Sigmoid colon (tissue), 6 donors: ENCODE measurements at regions not wholly inside any gene's neighbourhood (a gene's known extent, or its start where the extent isn't known, plus 50 kb on each side); places are given as distances from the start of the nearest gene placed in this dataset.

Source experiments
- DNase-seq: peaks from one replicate; pipeline ENCODE4 v3.0.0-alpha.2; 2019
- H3K27ac ChIP-seq, 4 donors: fragments of 200-600 bp; sonication (generic); one replicate each; pipeline ENCODE4 v1.5.1; 2016 to 2019; ENCODE audit warnings: mild to moderate bottlenecking in 1 of 4
- H3K27me3 ChIP-seq, 3 donors: fragments of 200-600 bp; sonication (generic); one replicate each; pipeline ENCODE4 v1.5.1; 2019; ENCODE audit warnings: mild to moderate bottlenecking in 1 of 3
- H3K36me3 ChIP-seq, 4 donors: fragments of 200-600 bp; sonication (generic); one replicate each; pipeline ENCODE4 v1.5.1; 2016 to 2019
- H3K4me1 ChIP-seq, 4 donors: fragments of 200-600 bp; sonication (generic); one replicate each; pipeline ENCODE4 v1.5.1; 2017 to 2019
- H3K4me3 ChIP-seq, 4 donors: fragments of 200-600 bp; sonication (generic); one replicate each; pipeline ENCODE4 v1.5.1; 2017 to 2019; ENCODE audit warnings: mild to moderate bottlenecking in 2 of 4, moderate library complexity in 1 of 4
- H3K9me3 ChIP-seq, 4 donors: fragments of 200-600 bp in 3 of 4; sonication (generic) in 3 of 4; one replicate each; pipeline versions ENCODE4 v1.5.1 to v1.6.1; 2013 to 2019
- EP300 ChIP-seq, 4 donors: sonication (generic); formaldehyde crosslinking; IDR thresholded peaks; one replicate each; pipeline ENCODE4 v1.6.1; 2017; ENCODE audit warnings: antibody characterized with exemption in 4 of 4
- POLR2A ChIP-seq, 2 donors: fragments of 450-650 bp; IDR thresholded peaks; one replicate each; pipeline ENCODE4 v1.6.1; 2016; ENCODE audit warnings: antibody characterized with exemption in 2 of 2, mild to moderate bottlenecking in 2 of 2, moderate library complexity in 2 of 2
- POLR2AphosphoS5 ChIP-seq, 4 donors: sonication (generic); formaldehyde crosslinking; IDR thresholded peaks; one replicate each; pipeline ENCODE4 v1.6.1; 2017; ENCODE audit warnings: antibody characterized with exemption in 4 of 4
- WGBS, 2 donors: extraction: QIAGEN DNeasy Blood & Tissue Kit; methylation state at CpG; one replicate each; pipeline ENCODE4 v1.1.7; 2013; 5-methylcytosine and 5-hydroxymethylcytosine counted together
- intact Hi-C: fragments of 100-400 bp; cut with DNase I; formaldehyde crosslinking; loops from one replicate; pipeline ENCODE4 v1.15.1; 2023
- TF ChIP-seq, protein P1 (sequence below), 4 experiments: fragments of 450-650 bp in 3 of 4; fragments of 200-600 bp in 1 of 4; IDR thresholded peaks; one replicate each; pipeline ENCODE4 v1.5.1; 2016 to 2019; ENCODE audit warnings: antibody characterized with exemption in 4 of 4, mild to moderate bottlenecking in 3 of 4, moderate library complexity in 2 of 4
- donor health status: healthy with polysubstance abuse.
- donor health status: healthy.

DNA sequence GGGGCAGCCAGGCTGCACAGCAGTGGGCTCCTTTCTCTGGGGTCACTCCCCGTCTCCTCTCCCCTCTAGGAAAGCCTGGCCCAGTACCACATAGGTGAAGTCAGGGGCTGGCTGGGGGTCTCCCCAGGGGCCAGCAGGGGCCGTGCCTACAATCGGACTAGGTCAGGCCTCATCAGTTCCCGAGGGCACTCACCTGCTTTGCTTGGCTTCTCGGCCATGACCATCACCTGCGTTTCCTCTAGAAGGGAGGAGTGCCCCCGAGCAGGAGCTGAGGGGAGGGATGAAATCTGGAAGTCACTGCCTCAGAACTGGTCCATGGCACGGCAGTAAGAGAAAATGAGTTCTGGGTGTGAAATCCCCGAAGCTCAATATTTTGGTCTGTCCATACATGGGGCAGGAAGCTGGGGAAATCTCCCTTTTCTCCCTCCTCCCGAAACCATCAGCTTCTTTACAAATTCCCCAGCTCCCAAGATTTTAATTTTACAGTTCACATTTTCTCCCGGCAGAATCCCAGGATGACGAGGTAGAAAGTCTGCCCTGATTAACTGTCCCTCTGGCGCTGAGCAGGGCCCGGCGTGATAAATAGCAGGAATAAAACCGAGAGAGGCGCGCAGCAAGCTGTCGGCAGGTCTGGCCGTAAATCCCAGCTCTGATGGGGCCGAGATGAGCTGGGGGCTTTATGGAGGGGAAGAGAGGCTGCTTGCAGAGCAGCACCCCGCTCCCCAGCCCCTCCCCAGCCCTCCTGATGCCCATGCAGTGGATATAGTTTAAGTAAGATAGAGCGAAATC is 172.1 kb downstream of the RBFOX3 start:
- WGBS, 2 donors = 59 to 60% methylated on average over 23 of the region's 23 CpGs
- no peaks in the 10 kb centered on the region for H3K36me3 ChIP-seq
- intact Hi-C loops = no loop called here
- no peak for DNase-seq
- H3K27me3 ChIP-seq = peaks cover 0 to 3% (median 0%) of the 10 kb centered on the region in 3 donors
- TF ChIP-seq EP300 (IDR thresholded peaks at IDR 0.05) (no peak), POLR2AphosphoS5 (IDR thresholded peaks at IDR 0.05) (no peak), POLR2A (IDR thresholded peaks at IDR 0.05) (no peak)
- TF ChIP-seq, protein P1, sequence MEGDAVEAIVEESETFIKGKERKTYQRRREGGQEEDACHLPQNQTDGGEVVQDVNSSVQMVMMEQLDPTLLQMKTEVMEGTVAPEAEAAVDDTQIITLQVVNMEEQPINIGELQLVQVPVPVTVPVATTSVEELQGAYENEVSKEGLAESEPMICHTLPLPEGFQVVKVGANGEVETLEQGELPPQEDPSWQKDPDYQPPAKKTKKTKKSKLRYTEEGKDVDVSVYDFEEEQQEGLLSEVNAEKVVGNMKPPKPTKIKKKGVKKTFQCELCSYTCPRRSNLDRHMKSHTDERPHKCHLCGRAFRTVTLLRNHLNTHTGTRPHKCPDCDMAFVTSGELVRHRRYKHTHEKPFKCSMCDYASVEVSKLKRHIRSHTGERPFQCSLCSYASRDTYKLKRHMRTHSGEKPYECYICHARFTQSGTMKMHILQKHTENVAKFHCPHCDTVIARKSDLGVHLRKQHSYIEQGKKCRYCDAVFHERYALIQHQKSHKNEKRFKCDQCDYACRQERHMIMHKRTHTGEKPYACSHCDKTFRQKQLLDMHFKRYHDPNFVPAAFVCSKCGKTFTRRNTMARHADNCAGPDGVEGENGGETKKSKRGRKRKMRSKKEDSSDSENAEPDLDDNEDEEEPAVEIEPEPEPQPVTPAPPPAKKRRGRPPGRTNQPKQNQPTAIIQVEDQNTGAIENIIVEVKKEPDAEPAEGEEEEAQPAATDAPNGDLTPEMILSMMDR (IDR thresholded peaks at IDR 0.05) = no peak
- H3K4me1 ChIP-seq = peaks cover 0 to 21% (median 6%) of the 10 kb centered on the region in 4 donors
- no peak overlapping the region for H3K27ac ChIP-seq
- H3K9me3 ChIP-seq = no peaks in the 10 kb centered on the region
- H3K4me3 ChIP-seq = no peak overlapping the region

DNA sequence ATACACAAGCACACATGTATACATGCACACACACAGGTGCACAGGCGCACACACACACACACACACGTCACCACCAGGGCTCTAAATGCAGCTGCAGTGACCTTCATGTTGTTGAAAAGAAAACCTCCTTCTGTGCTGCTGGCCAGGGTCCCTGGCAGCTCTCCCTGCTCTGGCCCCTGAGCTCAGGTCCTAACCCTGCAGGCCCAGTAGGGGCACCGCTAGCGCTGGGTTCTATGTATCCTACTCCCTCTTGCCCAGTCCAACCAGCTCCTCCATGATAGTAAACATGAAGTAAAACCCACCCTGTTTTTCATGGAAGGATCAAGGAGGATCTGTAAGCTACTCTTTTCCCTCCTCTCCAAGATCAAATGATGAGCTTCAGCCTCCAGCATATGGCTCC is 172.8 kb downstream of the RBFOX3 start:
- Histone ChIP-seq H3K9me3 (no peaks in the 10 kb centered on the region), H3K4me1 (peaks cover 0 to 21% (median 6%) of the 10 kb centered on the region in 4 donors), H3K4me3 (no peak overlapping the region), H3K27me3 (peaks cover 0 to 3% (median 0%) of the 10 kb centered on the region in 3 donors), H3K36me3 (no peaks in the 10 kb centered on the region), H3K27ac (no peak overlapping the region)
- DNase-seq = no peak
- no peak for TF ChIP-seq POLR2AphosphoS5 (IDR thresholded peaks at IDR 0.05)
- TF ChIP-seq POLR2A (IDR thresholded peaks at IDR 0.05) = no peak
- intact Hi-C loops = no loop called here
- WGBS, 2 donors = 66 to 74% methylated on average over 4 of the region's 4 CpGs

DNA sequence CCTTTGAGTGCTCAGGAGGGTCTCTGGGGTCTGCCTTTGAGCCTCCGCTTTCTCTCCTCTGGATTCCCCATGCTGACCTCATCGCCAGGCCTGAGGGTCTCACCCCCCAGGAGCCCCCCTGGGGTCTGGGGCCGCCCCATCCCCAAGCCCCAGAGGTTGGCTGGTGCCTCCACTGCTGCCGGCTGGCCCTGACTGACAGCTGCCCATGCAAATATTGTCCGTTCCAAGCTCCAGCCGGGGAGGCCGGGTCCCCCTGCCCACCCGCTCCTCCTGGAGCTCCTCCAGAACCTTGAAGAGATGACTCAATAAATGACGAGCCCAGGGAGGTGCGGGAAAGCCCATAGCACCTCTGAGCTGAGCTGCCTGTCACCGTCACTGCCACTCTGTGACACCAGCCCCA is 173.8 kb downstream of the RBFOX3 start:
- peaks cover 0 to 3% (median 0%) of the 10 kb centered on the region in 4 donors for H3K36me3 ChIP-seq
- peaks cover 0 to 15% (median 6%) of the 10 kb centered on the region in 4 donors for H3K4me1 ChIP-seq
- intact Hi-C loops = no loop called here
- H3K27me3 ChIP-seq = peaks cover 0 to 3% (median 0%) of the 10 kb centered on the region in 3 donors
- no peak for DNase-seq
- no peak overlapping the region for H3K27ac ChIP-seq
- 58 to 78% methylated on average over 11 of the region's 11 CpGs for WGBS, 2 donors
- H3K4me3 ChIP-seq = no peak overlapping the region
- no peaks in the 10 kb centered on the region for H3K9me3 ChIP-seq
- TF ChIP-seq EP300 (IDR thresholded peaks at IDR 0.05) (no peak), POLR2A (IDR thresholded peaks at IDR 0.05) (no peak), POLR2AphosphoS5 (IDR thresholded peaks at IDR 0.05) (no peak)
- TF ChIP-seq, protein P1 (IDR thresholded peaks at IDR 0.05) = no peak

DNA sequence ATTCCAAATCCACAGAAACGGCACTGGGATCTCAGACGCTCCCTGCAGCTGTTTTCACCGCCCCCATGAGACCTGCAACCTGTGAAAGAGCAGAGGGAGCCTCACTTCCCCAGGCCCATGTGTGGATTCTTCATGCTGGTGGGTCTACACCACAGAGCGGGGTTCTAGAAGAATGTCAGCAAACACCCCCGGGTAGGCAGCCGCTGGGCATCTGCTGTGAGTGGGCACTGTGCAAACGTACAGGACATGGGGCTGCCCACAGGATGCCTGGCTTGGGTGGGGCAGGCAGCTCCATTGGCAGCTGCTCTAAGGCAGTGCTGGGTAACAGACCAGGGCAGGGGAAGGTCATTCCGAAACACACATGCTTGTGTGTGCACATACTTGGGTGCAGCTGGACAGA is 174.9 kb downstream of the RBFOX3 start:
- 68 to 82% methylated on average over 8 of the region's 8 CpGs for WGBS, 2 donors
- TF ChIP-seq POLR2AphosphoS5 (IDR thresholded peaks at IDR 0.05) = no peak
- TF ChIP-seq EP300 (IDR thresholded peaks at IDR 0.05) = no peak
- TF ChIP-seq, protein P1 (IDR thresholded peaks at IDR 0.05) = no peak
- TF ChIP-seq POLR2A (IDR thresholded peaks at IDR 0.05) = no peak
- H3K4me3 ChIP-seq = no peak overlapping the region
- intact Hi-C loops = no loop called here
- no peak overlapping the region for H3K27ac ChIP-seq
- peaks cover 0 to 3% (median 0%) of the 10 kb centered on the region in 3 donors for H3K27me3 ChIP-seq
- peaks cover 0 to 9% (median 6%) of the 10 kb centered on the region in 4 donors for H3K4me1 ChIP-seq
- DNase-seq = no peak
- H3K9me3 ChIP-seq = no peaks in the 10 kb centered on the region
- H3K36me3 ChIP-seq = peaks cover 0 to 4% (median 0%) of the 10 kb centered on the region in 4 donors

DNA sequence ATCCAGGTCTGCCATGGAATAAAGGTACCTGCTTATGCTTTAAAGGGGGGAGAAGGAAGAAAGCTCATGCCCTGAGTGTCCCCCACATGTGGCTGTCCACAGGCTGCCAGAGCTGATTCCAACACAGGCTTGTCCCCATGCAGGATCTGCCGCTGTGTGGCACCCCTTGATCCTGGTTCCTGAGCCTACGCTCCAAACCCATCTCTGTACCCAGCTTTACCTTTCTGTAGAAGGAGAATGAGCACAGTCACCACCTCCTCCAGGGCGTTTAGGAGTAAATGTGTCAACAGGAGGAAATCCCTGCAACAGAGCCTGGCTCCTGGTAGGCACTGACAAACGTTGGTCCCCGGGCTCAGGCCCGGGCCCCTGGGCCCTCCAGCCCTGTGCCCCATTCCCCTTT is 175.6 kb downstream of the RBFOX3 start:
- 65 to 73% methylated on average over 6 of the region's 6 CpGs for WGBS, 2 donors
- H3K4me3 ChIP-seq = no peak overlapping the region
- TF ChIP-seq, protein P1 (IDR thresholded peaks at IDR 0.05) = no peak
- TF ChIP-seq EP300 (IDR thresholded peaks at IDR 0.05) = no peak
- TF ChIP-seq POLR2A (IDR thresholded peaks at IDR 0.05) = no peak
- no peak for TF ChIP-seq POLR2AphosphoS5 (IDR thresholded peaks at IDR 0.05)
- H3K27ac ChIP-seq = no peak overlapping the region
- H3K9me3 ChIP-seq = no peaks in the 10 kb centered on the region
- intact Hi-C loops = no loop called here
- H3K36me3 ChIP-seq = peaks cover 0 to 4% (median 0%) of the 10 kb centered on the region in 4 donors
- H3K27me3 ChIP-seq = peaks cover 0 to 3% (median 0%) of the 10 kb centered on the region in 3 donors
- DNase-seq = no peak
- H3K4me1 ChIP-seq = peaks cover 0 to 8% (median 4%) of the 10 kb centered on the region in 4 donors
